Activated naive CD8-positive, alpha-beta T cell treated with anti-CD3 and anti-CD28 coated beads, Interleukin-2, amount 10 ng/mL, durations not matched to agents 7 days and 5 days (primary cell): ENCODE measurements at regions not wholly inside any gene's neighbourhood (a gene's known extent, or its start where the extent isn't known, plus 50 kb on each side); places are given as distances from the start of the nearest gene placed in this dataset.
"Not testable (repeated sequence)": the region's sequence is repeated elsewhere in the genome, so short reads cannot be mapped to it uniquely, and the experiment has no call there.

ENCODE experiments used
- ATAC-seq: fragments of 150-1000 bp; cut with Tn5 transposase; one replicate; pipeline ENCODE4 v1.10.0; 2021; ENCODE audit warnings: low read depth, moderate library complexity
- POLR2A ChIA-PET: fragments of 350-600 bp; sonication (Branson Sonifier 250); formaldehyde crosslinking; loops from one replicate; lab custom pipeline; 2021; ENCODE audit warnings: antibody characterized with exemption; lab: Charles Lee
- DNase-seq: peaks from one replicate; pipeline ENCODE4 v3.0.0; 2021
- H3K27ac Mint-ChIP-seq: one replicate; pipeline ENCODE4 v1.8.0; 2022; ENCODE audit warnings: mild to moderate bottlenecking, mixed read lengths
- H3K27me3 Mint-ChIP-seq: one replicate; pipeline ENCODE4 v1.8.0; 2022; ENCODE audit warnings: mild to moderate bottlenecking, moderate library complexity, mixed read lengths
- H3K36me3 Mint-ChIP-seq: one replicate; pipeline ENCODE4 v1.8.0; 2021; ENCODE audit warnings: mild to moderate bottlenecking, mixed read lengths
- H3K4me1 Mint-ChIP-seq: one replicate; pipeline ENCODE4 v1.8.0; 2021; ENCODE audit warnings: mixed read lengths
- H3K4me3 Mint-ChIP-seq: one replicate; pipeline ENCODE4 v1.8.0; 2022; ENCODE audit warnings: mild to moderate bottlenecking, moderate library complexity, mixed read lengths
- H3K9me3 Mint-ChIP-seq: one replicate; pipeline ENCODE4 v1.8.0; 2021; ENCODE audit warnings: mixed read lengths

DNA sequence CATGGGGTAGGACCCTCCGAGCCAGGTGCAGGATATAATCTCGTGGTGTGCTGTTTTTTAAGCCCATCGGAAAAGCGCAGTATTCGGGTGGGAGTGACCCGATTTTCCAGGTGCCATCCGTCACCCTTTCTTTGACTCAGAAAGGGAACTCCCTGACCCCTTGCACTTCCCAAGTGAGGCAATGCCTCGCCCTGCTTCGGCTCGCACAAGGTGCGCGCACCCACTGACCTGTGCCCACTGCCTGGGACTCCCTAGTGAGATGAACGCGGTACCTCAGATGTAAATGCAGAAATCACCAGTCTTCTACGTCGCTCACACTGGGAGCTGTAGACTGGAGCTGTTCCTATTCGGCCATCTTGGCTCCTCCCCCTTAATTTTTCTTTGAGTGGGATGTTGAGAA is 382.9 kb upstream of the ISX start:
- ATAC-seq, H3K27ac Mint-ChIP-seq, H3K36me3 Mint-ChIP-seq, DNase-seq, H3K27me3 Mint-ChIP-seq, H3K9me3 Mint-ChIP-seq, POLR2A ChIA-PET, H3K4me3 Mint-ChIP-seq, H3K4me1 Mint-ChIP-seq: not testable (repeated sequence)

DNA sequence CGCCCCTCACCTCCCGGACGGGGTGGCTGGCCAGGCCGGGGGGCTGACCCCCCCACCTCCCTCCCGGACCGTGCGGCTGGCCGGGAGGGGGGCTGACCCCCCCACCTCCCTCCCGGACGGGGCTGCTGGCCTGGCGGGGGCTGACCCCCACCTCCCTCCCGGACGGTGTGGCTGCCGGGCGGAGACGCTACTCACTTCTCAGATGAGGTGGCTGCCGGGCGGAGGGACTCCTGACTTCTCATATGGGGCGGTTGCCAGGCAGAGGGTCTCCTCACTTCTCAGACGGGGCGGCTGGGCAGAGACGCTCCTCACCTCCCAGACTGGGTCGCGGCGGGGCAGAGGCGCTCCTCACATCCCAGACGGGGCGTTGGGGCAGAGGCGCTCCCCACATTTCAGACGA is 381.7 kb upstream of the ISX start:
- ATAC-seq, H3K4me1 Mint-ChIP-seq, POLR2A ChIA-PET, H3K27ac Mint-ChIP-seq, H3K9me3 Mint-ChIP-seq, H3K4me3 Mint-ChIP-seq, H3K36me3 Mint-ChIP-seq, DNase-seq, H3K27me3 Mint-ChIP-seq: not testable (repeated sequence)

GRCh38 chr22:34687116-34687515 is 378.8 kb upstream of the ISX start:
- H3K27ac Mint-ChIP-seq, result no peak overlapping the region

DNA sequence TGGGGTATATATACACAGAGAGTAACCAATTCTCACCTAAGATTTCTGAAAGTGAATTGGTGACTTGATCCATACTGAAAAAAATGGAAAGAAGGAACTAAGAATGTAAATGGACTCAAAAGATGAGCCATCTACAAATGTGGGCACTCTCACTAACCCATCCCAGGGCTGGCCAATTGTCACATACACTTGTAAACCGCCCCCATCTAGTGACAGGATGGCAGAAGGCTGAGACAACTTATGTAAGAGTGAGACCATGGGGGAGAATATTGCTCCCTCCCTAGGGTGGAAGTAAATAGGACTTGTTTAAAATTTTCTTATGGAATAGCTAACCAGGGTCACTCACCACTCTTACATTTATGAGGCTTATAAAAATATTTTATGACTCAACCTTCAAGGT is 377.1 kb upstream of the ISX start:
- Mint-ChIP-seq H3K4me3 (no peak overlapping the region), H3K9me3 (no peaks in the 10 kb centered on the region)
- no peak for DNase-seq

More at GRCh38 chr22:34687116-34687515, 378.8 kb upstream of the ISX start:
- Mint-ChIP-seq H3K4me1 (no peaks in the 10 kb centered on the region), H3K9me3 (no peaks in the 10 kb centered on the region), H3K27me3 (no peaks in the 10 kb centered on the region), H3K36me3 (no peaks in the 10 kb centered on the region), H3K4me3 (no peak overlapping the region)
- no peak for DNase-seq
- POLR2A ChIA-PET, result no interaction called here
- no peak for ATAC-seq

DNA sequence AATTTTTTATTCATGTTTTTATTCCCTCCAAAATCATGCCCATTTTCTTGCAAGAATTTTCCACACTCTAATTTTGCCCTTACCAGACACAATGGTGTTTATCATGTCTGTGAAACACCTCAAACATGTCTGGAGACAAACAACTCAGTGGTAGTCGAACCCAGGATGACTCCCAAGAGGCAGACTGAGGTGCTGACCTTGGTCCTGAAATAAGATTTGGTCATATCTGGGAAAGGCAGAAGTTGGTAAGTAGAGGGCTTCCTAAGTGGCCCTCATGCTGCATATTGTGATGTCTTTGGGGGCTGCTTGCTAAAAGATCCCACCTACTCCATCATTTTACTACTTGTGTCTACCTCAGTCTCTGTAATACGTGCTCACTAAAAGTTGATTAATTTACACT is 369.4 kb upstream of the ISX start:
- no peaks in the 10 kb centered on the region for H3K4me1 Mint-ChIP-seq
- no peak overlapping the region for H3K27ac Mint-ChIP-seq
- DNase-seq (no peak), ATAC-seq (no peak)
- H3K4me3 Mint-ChIP-seq, result no peak overlapping the region
- H3K9me3 Mint-ChIP-seq, result peaks cover 3% of the 10 kb centered on the region
- no peaks in the 10 kb centered on the region for H3K36me3 Mint-ChIP-seq
- H3K27me3 Mint-ChIP-seq, result no peaks in the 10 kb centered on the region
- POLR2A ChIA-PET, result no interaction called here

More for the DNA sequence above, 377.1 kb upstream of the ISX start:
- H3K27ac Mint-ChIP-seq, result no peak overlapping the region
- H3K4me1 Mint-ChIP-seq, result no peaks in the 10 kb centered on the region
- no peaks in the 10 kb centered on the region for H3K27me3 Mint-ChIP-seq
- no peaks in the 10 kb centered on the region for H3K36me3 Mint-ChIP-seq
- POLR2A ChIA-PET, result no interaction called here
- no peak for ATAC-seq

GRCh38 chr22:34702279-34702678 is 363.7 kb upstream of the ISX start:
- POLR2A ChIA-PET, result no interaction called here
- peaks cover 1% of the 10 kb centered on the region for H3K27me3 Mint-ChIP-seq

GRCh38 chr22:34709641-34710040 is 356.3 kb upstream of the ISX start:
- no peak for DNase-seq
- ATAC-seq, result no peak
- H3K4me3 Mint-ChIP-seq, result no peak overlapping the region
- POLR2A ChIA-PET, result no interaction called here
- peaks cover 1% of the 10 kb centered on the region for H3K27me3 Mint-ChIP-seq
- peaks cover 2% of the 10 kb centered on the region for H3K9me3 Mint-ChIP-seq
- no peaks in the 10 kb centered on the region for H3K36me3 Mint-ChIP-seq
- H3K27ac Mint-ChIP-seq, result no peak overlapping the region
- no peaks in the 10 kb centered on the region for H3K4me1 Mint-ChIP-seq

More at GRCh38 chr22:34702279-34702678, 363.7 kb upstream of the ISX start:
- DNase-seq (no peak), ATAC-seq (no peak)
- Mint-ChIP-seq H3K9me3 (peaks cover 1% of the 10 kb centered on the region), H3K27ac (no peak overlapping the region), H3K4me3 (no peak overlapping the region), H3K4me1 (no peaks in the 10 kb centered on the region), H3K36me3 (no peaks in the 10 kb centered on the region)

DNA sequence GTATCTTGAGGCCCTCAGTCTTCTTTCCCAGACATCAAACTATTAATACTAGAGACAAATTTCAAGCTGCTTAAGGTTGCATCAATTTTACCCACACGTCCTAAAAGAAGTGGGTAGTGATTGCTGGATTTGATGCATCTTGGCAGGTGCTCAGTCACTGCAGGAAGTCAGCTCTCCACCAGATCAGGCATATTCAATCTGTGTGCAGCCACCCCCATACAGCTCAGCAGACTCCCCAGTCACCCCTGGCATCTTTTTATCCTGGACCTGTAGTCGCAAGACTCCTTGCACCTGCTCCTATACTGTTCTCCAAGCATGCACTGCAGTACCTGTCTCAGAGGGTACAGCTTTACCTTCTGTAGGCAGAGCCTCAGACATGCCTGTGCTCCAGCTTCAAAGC is 343.1 kb upstream of the ISX start:
- Mint-ChIP-seq H3K4me3 (no peak overlapping the region), H3K9me3 (peaks cover 7% of the 10 kb centered on the region), H3K27ac (no peak overlapping the region), H3K27me3 (no peaks in the 10 kb centered on the region), H3K4me1 (no peaks in the 10 kb centered on the region), H3K36me3 (no peaks in the 10 kb centered on the region)
- no peak for DNase-seq
- no peak for ATAC-seq
- POLR2A ChIA-PET, result no interaction called here

DNA sequence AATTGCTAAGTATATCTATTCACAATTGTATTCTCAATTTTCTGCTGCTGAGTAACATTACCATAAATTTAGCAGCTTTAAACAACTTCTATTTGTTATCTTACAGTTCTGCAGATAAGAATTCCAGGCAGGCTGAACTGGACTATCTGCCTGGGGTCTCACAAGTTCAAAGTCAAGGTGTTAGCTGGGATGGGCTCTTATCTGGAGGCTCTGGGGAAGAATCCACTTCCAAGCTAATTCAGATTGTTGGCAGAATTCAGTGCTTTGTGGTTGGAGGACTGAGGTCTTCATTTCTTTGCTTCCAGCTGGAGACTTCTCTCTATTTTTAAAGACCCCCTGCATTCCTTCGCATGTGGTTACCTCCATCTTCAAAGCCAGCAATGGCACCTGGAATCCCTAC is 329.9 kb upstream of the ISX start:
- Mint-ChIP-seq H3K36me3 (no peaks in the 10 kb centered on the region), H3K27ac (no peak overlapping the region), H3K9me3 (peaks cover 5% of the 10 kb centered on the region), H3K27me3 (no peaks in the 10 kb centered on the region), H3K4me1 (no peaks in the 10 kb centered on the region), H3K4me3 (no peak overlapping the region)
- ATAC-seq (no peak), DNase-seq (no peak)
- POLR2A ChIA-PET, result no interaction called here

DNA sequence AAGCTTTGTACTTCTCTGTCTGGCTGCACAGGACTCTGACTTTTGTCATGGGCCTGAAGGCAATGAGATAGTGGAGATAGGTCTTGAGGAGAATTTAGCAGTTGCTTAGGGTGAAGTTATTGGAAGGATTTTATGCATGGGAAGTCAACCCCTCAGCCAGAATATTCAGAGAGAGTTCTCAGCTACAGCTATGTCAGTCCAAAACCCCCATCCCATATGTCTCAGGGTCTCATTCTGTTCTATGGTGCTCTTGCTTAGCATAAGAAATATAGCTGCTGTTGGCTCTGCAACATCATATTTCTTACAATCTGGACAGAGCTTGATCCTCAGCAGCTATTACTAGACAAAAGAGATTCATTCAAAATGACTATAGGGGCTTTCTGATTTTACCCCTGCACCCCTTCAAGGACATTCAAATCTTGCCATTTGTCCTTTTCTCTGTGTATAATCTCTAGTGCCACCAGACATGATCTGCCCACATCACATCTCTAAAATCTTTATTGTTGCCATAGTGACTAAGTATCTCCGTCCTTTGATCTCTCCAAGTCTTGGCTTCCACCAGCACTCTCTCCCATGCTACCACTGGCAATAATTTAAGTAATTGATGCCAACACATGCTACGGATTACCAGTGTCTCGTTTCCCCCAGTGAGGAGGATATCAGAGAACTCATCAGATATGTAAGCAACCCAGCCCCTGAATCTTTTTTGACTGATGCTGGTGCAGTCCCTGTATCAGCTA is 327.1 kb upstream of the ISX start:
- Mint-ChIP-seq H3K9me3 (peaks cover 4% of the 10 kb centered on the region), H3K36me3 (no peaks in the 10 kb centered on the region), H3K4me1 (no peaks in the 10 kb centered on the region), H3K27ac (no peak overlapping the region), H3K4me3 (no peak overlapping the region), H3K27me3 (no peaks in the 10 kb centered on the region)
- POLR2A ChIA-PET, result no interaction called here
- ATAC-seq (no peak), DNase-seq (no peak)

GRCh38 chr22:34743110-34743751 is 322.7 kb upstream of the ISX start:
- POLR2A ChIA-PET, result no interaction called here

GRCh38 chr22:34760276-34761008 is 305.5 kb upstream of the ISX start:
- no peak for DNase-seq
- POLR2A ChIA-PET, result no interaction called here
- Mint-ChIP-seq H3K27me3 (no peaks in the 10 kb centered on the region), H3K4me3 (no peak overlapping the region), H3K36me3 (no peaks in the 10 kb centered on the region), H3K9me3 (peaks cover 2% of the 10 kb centered on the region), H3K4me1 (no peaks in the 10 kb centered on the region), H3K27ac (no peak overlapping the region)
- no peak for ATAC-seq

More at GRCh38 chr22:34743110-34743751, 322.7 kb upstream of the ISX start:
- Mint-ChIP-seq H3K27ac (no peak overlapping the region), H3K4me1 (no peaks in the 10 kb centered on the region), H3K4me3 (no peak overlapping the region), H3K9me3 (peaks cover 4% of the 10 kb centered on the region), H3K36me3 (no peaks in the 10 kb centered on the region), H3K27me3 (no peaks in the 10 kb centered on the region)
- DNase-seq, result no peak
- ATAC-seq, result no peak

GRCh38 chr22:34761111-34761510 is 304.8 kb upstream of the ISX start:
- DNase-seq (no peak), ATAC-seq (no peak)
- POLR2A ChIA-PET, result no interaction called here
- H3K27me3 Mint-ChIP-seq, result no peaks in the 10 kb centered on the region
- H3K4me1 Mint-ChIP-seq, result no peaks in the 10 kb centered on the region
- peaks cover 2% of the 10 kb centered on the region for H3K9me3 Mint-ChIP-seq
- no peak overlapping the region for H3K4me3 Mint-ChIP-seq
- no peak overlapping the region for H3K27ac Mint-ChIP-seq
- H3K36me3 Mint-ChIP-seq, result no peaks in the 10 kb centered on the region

DNA sequence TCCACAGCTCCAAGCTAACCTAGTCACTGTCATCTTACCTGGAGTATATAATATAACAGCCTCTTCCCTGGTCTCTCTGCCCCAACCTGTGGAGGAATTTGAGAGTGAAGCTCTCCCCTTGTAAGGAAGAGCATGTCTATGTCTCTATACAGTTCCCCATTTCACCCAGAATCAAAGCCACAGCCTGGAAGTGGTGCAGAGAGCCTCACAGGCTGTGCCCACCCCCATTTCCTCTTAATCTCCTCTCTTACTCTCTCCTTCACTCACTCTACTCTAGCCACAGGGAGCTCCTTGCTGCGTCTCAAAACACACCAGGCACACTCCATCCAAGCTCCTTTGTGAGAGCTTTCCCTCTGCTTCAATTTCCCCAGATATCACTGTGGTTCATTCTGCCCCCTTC is 302.5 kb upstream of the ISX start:
- Mint-ChIP-seq H3K36me3 (no peaks in the 10 kb centered on the region), H3K27ac (no peak overlapping the region), H3K4me1 (no peaks in the 10 kb centered on the region), H3K4me3 (no peak overlapping the region), H3K9me3 (peaks cover 2% of the 10 kb centered on the region), H3K27me3 (no peaks in the 10 kb centered on the region)
- DNase-seq (no peak), ATAC-seq (no peak)
- POLR2A ChIA-PET, result no interaction called here
